ENCODE measurements at regions not wholly inside any gene's neighbourhood (a gene's known extent, or its start where the extent isn't known, plus 50 kb on each side); places are given as distances from the start of the nearest gene placed in this dataset.

DNA sequence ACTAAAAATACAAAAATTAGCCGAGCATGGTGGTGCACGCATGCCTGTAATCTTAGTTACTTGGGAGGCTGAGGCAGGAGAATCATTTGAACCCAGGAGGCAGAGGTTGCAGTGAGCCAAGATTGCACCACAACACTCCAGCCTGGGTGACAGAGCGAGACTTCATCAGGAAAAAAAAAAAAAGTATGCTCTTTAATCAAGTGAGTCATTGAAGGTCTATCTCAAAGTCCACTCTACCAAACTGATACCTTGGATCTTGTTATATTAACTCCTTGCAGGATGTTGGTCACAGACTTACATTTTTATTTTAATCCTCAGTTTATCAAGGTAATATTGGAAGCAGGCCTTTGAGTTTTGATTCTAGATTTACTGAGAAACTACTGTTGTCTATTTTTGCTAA is 348.7 kb downstream of the COL12A1 start:
- TF ChIP-seq TAF1 (IDR thresholded peaks at IDR 0.05; ENCODE audit: borderline replicate concordance, insufficient read depth, low read length), result no peak
- TF ChIP-seq SIN3A (IDR thresholded peaks at IDR 0.05; ENCODE audit: borderline replicate concordance, insufficient read depth, low read length), result no peak
- TF ChIP-seq, protein P1, sequence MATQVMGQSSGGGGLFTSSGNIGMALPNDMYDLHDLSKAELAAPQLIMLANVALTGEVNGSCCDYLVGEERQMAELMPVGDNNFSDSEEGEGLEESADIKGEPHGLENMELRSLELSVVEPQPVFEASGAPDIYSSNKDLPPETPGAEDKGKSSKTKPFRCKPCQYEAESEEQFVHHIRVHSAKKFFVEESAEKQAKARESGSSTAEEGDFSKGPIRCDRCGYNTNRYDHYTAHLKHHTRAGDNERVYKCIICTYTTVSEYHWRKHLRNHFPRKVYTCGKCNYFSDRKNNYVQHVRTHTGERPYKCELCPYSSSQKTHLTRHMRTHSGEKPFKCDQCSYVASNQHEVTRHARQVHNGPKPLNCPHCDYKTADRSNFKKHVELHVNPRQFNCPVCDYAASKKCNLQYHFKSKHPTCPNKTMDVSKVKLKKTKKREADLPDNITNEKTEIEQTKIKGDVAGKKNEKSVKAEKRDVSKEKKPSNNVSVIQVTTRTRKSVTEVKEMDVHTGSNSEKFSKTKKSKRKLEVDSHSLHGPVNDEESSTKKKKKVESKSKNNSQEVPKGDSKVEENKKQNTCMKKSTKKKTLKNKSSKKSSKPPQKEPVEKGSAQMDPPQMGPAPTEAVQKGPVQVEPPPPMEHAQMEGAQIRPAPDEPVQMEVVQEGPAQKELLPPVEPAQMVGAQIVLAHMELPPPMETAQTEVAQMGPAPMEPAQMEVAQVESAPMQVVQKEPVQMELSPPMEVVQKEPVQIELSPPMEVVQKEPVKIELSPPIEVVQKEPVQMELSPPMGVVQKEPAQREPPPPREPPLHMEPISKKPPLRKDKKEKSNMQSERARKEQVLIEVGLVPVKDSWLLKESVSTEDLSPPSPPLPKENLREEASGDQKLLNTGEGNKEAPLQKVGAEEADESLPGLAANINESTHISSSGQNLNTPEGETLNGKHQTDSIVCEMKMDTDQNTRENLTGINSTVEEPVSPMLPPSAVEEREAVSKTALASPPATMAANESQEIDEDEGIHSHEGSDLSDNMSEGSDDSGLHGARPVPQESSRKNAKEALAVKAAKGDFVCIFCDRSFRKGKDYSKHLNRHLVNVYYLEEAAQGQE (IDR thresholded peaks at IDR 0.05; ENCODE audit: insufficient read depth in 1 of 2, low read depth in 2 of 2, low read length in 2 of 2), result no peak
- TF ChIP-seq POLR2AphosphoS5 (IDR thresholded peaks at IDR 0.05; ENCODE audit: low read depth, low read length), result no peak
- TF ChIP-seq FOXP2 (optimal IDR thresholded peaks at IDR 0.05; ENCODE audit: borderline replicate concordance, extremely low read depth, extremely low read length, insufficient read depth), result no peak

Data from PFSK-1 (cell line).